OCI-LY1 (cell line): ENCODE measurements at regions not wholly inside any gene's neighbourhood (a gene's known extent, or its start where the extent isn't known, plus 50 kb on each side); places are given as distances from the start of the nearest gene placed in this dataset.

Experiments used
- H2AFZ ChIP-seq: fragments of 200-600 bp; sonication (generic), shearing (Covaris generic); 2 replicates; pipeline ENCODE4 v1.6.0; 2014; ENCODE audit warnings: antibody characterized with exemption, mild to moderate bottlenecking, low read length
- H3F3A ChIP-seq: fragments of 200-600 bp; sonication (generic), shearing (Covaris generic); 2 replicates; pipeline ENCODE4 v1.6.0; 2014; ENCODE audit warnings: mild to moderate bottlenecking, antibody characterized with exemption, low read length, moderate library complexity; ENCODE audit not compliant: insufficient read depth
- H3K27ac ChIP-seq: fragments of 200-600 bp; sonication (generic); 2 replicates; pipeline ENCODE4 v1.5.1; 2014; ENCODE audit warnings: low read length, mixed run types, mild to moderate bottlenecking, low read depth; ENCODE audit not compliant: poor library complexity, severe bottlenecking
- H3K27me3 ChIP-seq: fragments of 200-600 bp; sonication (generic); 2 replicates; pipeline ENCODE4 v1.6.0; 2014; ENCODE audit warnings: antibody characterized with exemption, mild to moderate bottlenecking, low read length, moderate library complexity; ENCODE audit not compliant: insufficient read depth
- H3K36me3 ChIP-seq: fragments of 200-600 bp; sonication (generic); 2 replicates; pipeline ENCODE4 v1.6.1; 2014; ENCODE audit warnings: mild to moderate bottlenecking, antibody characterized with exemption, low read length, moderate library complexity, mixed read lengths; ENCODE audit not compliant: insufficient read depth
- H3K4me1 ChIP-seq: fragments of 200-600 bp; sonication (generic); 2 replicates; pipeline ENCODE4 v1.5.1; 2014; ENCODE audit warnings: mild to moderate bottlenecking, low read length, moderate library complexity; ENCODE audit not compliant: insufficient read depth, severe bottlenecking
- H3K4me2 ChIP-seq: fragments of 200-600 bp; sonication (generic), shearing (Covaris generic); 2 replicates; pipeline ENCODE4 v1.6.1; 2014; ENCODE audit warnings: low read length
- H3K4me3 ChIP-seq: fragments of 200-600 bp; sonication (generic); 2 replicates; pipeline ENCODE4 v1.5.1; 2014; ENCODE audit warnings: low read length, low read depth, mild to moderate bottlenecking, mixed read lengths; ENCODE audit not compliant: poor library complexity, severe bottlenecking
- H3K79me2 ChIP-seq: fragments of 200-600 bp; shearing (Covaris generic); 2 replicates; pipeline ENCODE4 v1.6.1; 2016; ENCODE audit warnings: mixed run types, low read length, mixed read lengths; ENCODE audit not compliant: insufficient read depth
- H3K9ac ChIP-seq: fragments of 200-600 bp; sonication (generic), shearing (Covaris generic); 2 replicates; pipeline ENCODE4 v1.6.1; 2014; ENCODE audit warnings: mild to moderate bottlenecking, low read length, mixed read lengths
- H3K9me2 ChIP-seq: fragments of 200-600 bp; sonication (generic), shearing (Covaris generic); 2 replicates; pipeline ENCODE4 v1.6.1; 2014; ENCODE audit warnings: low read depth, mild to moderate bottlenecking, low read length, mixed read lengths
- H3K9me3 ChIP-seq: fragments of 200-600 bp; shearing (Covaris generic); 2 replicates; pipeline ENCODE4 v1.6.1; 2014; ENCODE audit warnings: low read length, mixed read lengths
- H4K20me1 ChIP-seq: fragments of 200-600 bp; sonication (generic), shearing (Covaris generic); 2 replicates; pipeline ENCODE4 v1.6.0; 2016; ENCODE audit warnings: mild to moderate bottlenecking, low read length; ENCODE audit not compliant: insufficient read depth
- EZH2 ChIP-seq: fragments of 200-600 bp; sonication (generic), shearing (Covaris generic); IDR thresholded peaks from 2 replicates; pipeline ENCODE4 v1.8.0; 2017; ENCODE audit warnings: borderline replicate concordance, mixed run types, mild to moderate bottlenecking, antibody characterized with exemption, low read length, moderate library complexity, mixed read lengths
- TF ChIP-seq, protein P1 (sequence below): fragments of 200-600 bp; sonication (generic), shearing (Covaris generic); IDR thresholded peaks from 2 replicates; pipeline ENCODE4 v1.5.1; 2017; ENCODE audit warnings: mild to moderate bottlenecking, antibody characterized with exemption, low read length, moderate library complexity, mixed read lengths

- no peak overlapping the region for H3K4me2 ChIP-seq
Measured at GRCh38 chr4:164501074-164501473, 252.9 kb upstream of the SMIM31 start.

GRCh38 chr4:164503874-164504273, 250.1 kb upstream of the SMIM31 start:
- Histone ChIP-seq H3K9ac (no peak overlapping the region), H3F3A (no peaks in the 10 kb centered on the region), H4K20me1 (no peaks in the 10 kb centered on the region), H3K79me2 (no peaks in the 10 kb centered on the region), H3K27ac (no peak overlapping the region), H3K4me1 (no peaks in the 10 kb centered on the region), H3K9me3 (no peaks in the 10 kb centered on the region), H3K9me2 (no peaks in the 10 kb centered on the region), H3K4me3 (no peak overlapping the region), H3K27me3 (no peaks in the 10 kb centered on the region), H3K36me3 (no peaks in the 10 kb centered on the region), H3K4me2 (no peak overlapping the region), H2AFZ (no peak overlapping the region)
- no peak for TF ChIP-seq EZH2
- TF ChIP-seq, protein P1, sequence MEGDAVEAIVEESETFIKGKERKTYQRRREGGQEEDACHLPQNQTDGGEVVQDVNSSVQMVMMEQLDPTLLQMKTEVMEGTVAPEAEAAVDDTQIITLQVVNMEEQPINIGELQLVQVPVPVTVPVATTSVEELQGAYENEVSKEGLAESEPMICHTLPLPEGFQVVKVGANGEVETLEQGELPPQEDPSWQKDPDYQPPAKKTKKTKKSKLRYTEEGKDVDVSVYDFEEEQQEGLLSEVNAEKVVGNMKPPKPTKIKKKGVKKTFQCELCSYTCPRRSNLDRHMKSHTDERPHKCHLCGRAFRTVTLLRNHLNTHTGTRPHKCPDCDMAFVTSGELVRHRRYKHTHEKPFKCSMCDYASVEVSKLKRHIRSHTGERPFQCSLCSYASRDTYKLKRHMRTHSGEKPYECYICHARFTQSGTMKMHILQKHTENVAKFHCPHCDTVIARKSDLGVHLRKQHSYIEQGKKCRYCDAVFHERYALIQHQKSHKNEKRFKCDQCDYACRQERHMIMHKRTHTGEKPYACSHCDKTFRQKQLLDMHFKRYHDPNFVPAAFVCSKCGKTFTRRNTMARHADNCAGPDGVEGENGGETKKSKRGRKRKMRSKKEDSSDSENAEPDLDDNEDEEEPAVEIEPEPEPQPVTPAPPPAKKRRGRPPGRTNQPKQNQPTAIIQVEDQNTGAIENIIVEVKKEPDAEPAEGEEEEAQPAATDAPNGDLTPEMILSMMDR: no peak

More at GRCh38 chr4:164501074-164501473, 252.9 kb upstream of the SMIM31 start:
- H3K36me3 ChIP-seq: no peaks in the 10 kb centered on the region
- no peak overlapping the region for H3K9ac ChIP-seq
- H3K9me2 ChIP-seq: no peaks in the 10 kb centered on the region
- no peaks in the 10 kb centered on the region for H3F3A ChIP-seq
- TF ChIP-seq EZH2: no peak
- TF ChIP-seq, protein P1: no peak
- no peak overlapping the region for H3K27ac ChIP-seq
- no peaks in the 10 kb centered on the region for H3K79me2 ChIP-seq
- no peak overlapping the region for H2AFZ ChIP-seq
- H3K27me3 ChIP-seq: no peaks in the 10 kb centered on the region
- H4K20me1 ChIP-seq: no peaks in the 10 kb centered on the region
- H3K4me3 ChIP-seq: no peak overlapping the region
- H3K4me1 ChIP-seq: no peaks in the 10 kb centered on the region
- no peaks in the 10 kb centered on the region for H3K9me3 ChIP-seq

DNA sequence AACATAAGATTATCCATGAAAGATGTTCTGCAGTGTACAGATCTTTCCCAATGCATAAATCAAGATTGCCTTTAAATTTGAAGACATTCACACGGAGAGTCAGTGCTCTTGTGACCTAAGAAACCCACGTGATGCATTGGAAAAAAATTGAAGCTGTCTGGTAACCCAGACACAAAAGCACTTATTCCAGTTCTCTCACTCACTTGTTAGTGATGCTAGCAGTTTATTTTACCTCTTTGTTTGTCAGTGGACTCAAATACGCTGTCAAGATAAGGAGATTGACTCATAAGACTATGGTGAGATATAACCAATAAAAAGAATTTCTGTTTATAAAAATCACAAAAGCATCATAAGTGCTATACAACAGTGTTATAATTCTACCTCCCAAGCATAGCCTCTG, 245.8 kb upstream of the SMIM31 start:
- H2AFZ ChIP-seq: no peak overlapping the region
- H4K20me1 ChIP-seq: no peaks in the 10 kb centered on the region
- H3K9me2 ChIP-seq: no peaks in the 10 kb centered on the region
- H3K4me2 ChIP-seq: no peak overlapping the region
- H3K27ac ChIP-seq: no peak overlapping the region
- no peak overlapping the region for H3K9ac ChIP-seq
- H3K4me3 ChIP-seq: no peak overlapping the region
- H3K36me3 ChIP-seq: no peaks in the 10 kb centered on the region
- no peaks in the 10 kb centered on the region for H3K79me2 ChIP-seq
- H3K9me3 ChIP-seq: no peaks in the 10 kb centered on the region
- H3F3A ChIP-seq: no peaks in the 10 kb centered on the region
- no peaks in the 10 kb centered on the region for H3K27me3 ChIP-seq
- H3K4me1 ChIP-seq: no peaks in the 10 kb centered on the region
- TF ChIP-seq EZH2: no peak
- TF ChIP-seq, protein P1: no peak
